ENCODE measurements at regions not wholly inside any gene's neighbourhood (a gene's known extent, or its start where the extent isn't known, plus 50 kb on each side); places are given as distances from the start of the nearest gene placed in this dataset.

- no peak overlapping the region for H3K27ac ChIP-seq
- no peak for TF ChIP-seq CTCF (IDR thresholded peaks at IDR 0.05)
- no peak for ATAC-seq (ENCODE audit: insufficient number of reproducible peaks, low FRiP score, low read depth)
Observed at GRCh38 chr4:166682200-166682599, 552.1 kb downstream of the SPOCK3 start.

More at GRCh38 chr4:166682200-166682599, 552.1 kb downstream of the SPOCK3 start:
- DNase-seq (ENCODE audit: low spot score) = no peak
- Histone ChIP-seq H3K9me3 (no peaks in the 10 kb centered on the region), H3K36me3 (no peaks in the 10 kb centered on the region), H3K4me1 (ENCODE audit: control insufficient read depth in 1 of 2, low read depth in 2 of 2) (no peaks in the 10 kb centered on the region), H3K27me3 (replicated peaks; ENCODE audit: insufficient read depth) (no peaks in the 10 kb centered on the region), H3K4me3 (no peak overlapping the region)
